Loucy (cell line): ENCODE measurements at regions not wholly inside any gene's neighbourhood (a gene's known extent, or its start where the extent isn't known, plus 50 kb on each side); places are given as distances from the start of the nearest gene placed in this dataset.

Source experiments
- CTCF ChIP-seq: fragments of 200-600 bp; sonication (generic); conservative IDR thresholded peaks from 2 replicates; pipeline ENCODE4 v1.5.1; 2014; ENCODE audit warnings: mild to moderate bottlenecking, antibody characterized with exemption, low read length
- EZH2phosphoT487 ChIP-seq: fragments of 200-600 bp; IDR thresholded peaks from 2 replicates; pipeline ENCODE4 v1.6.1; 2018; ENCODE audit warnings: antibody characterized with exemption, mild to moderate bottlenecking, moderate library complexity, borderline replicate concordance

- TF ChIP-seq CTCF: no peak
- no peak for TF ChIP-seq EZH2phosphoT487
Observed at GRCh38 chr10:128606055-128606454, 479.8 kb upstream of the MKI67 start.
